Neural crest cell (in vitro differentiated cells): ENCODE measurements at regions not wholly inside any gene's neighbourhood (a gene's known extent, or its start where the extent isn't known, plus 50 kb on each side); places are given as distances from the start of the nearest gene placed in this dataset.

Experiments used
- DNase-seq: peaks from one replicate; pipeline ENCODE4 v3.0.0; 2021; ENCODE audit warnings: low read depth, mixed read lengths, low spot score
- H3K27ac Mint-ChIP-seq: one replicate; pipeline ENCODE4 v1.8.0; 2021; ENCODE audit warnings: mild to moderate bottlenecking, mixed read lengths; ENCODE audit not compliant: unreplicated experiment
- H3K27me3 Mint-ChIP-seq: 2 replicates; pipeline ENCODE4 v1.8.0; 2021; ENCODE audit warnings: low read depth, mild to moderate bottlenecking, mixed read lengths
- H3K36me3 Mint-ChIP-seq: 2 replicates; pipeline ENCODE4 v1.8.0; 2021; ENCODE audit warnings: low read depth, mild to moderate bottlenecking, mixed read lengths
- H3K4me1 Mint-ChIP-seq: 2 replicates; pipeline ENCODE4 v1.8.0; 2021; ENCODE audit warnings: mixed read lengths
- H3K4me3 Mint-ChIP-seq: one replicate; pipeline ENCODE4 v1.8.0; 2021; ENCODE audit warnings: mild to moderate bottlenecking, mixed read lengths
- H3K9me3 Mint-ChIP-seq: 2 replicates; pipeline ENCODE4 v1.8.0; 2021; ENCODE audit warnings: mixed read lengths
- TF ChIP-seq, protein P1 (sequence below): fragments of 200-600 bp; sonication (generic); conservative IDR thresholded peaks from 2 replicates; pipeline ENCODE4 v1.5.0; 2021; ENCODE audit warnings: antibody characterized with exemption, mild to moderate bottlenecking

GRCh38 chr10:85527616-85528317 lies 838.8 kb downstream of the GRID1 start:
- peaks cover 4% of the 10 kb centered on the region for H3K36me3 Mint-ChIP-seq
- TF ChIP-seq, protein P1, sequence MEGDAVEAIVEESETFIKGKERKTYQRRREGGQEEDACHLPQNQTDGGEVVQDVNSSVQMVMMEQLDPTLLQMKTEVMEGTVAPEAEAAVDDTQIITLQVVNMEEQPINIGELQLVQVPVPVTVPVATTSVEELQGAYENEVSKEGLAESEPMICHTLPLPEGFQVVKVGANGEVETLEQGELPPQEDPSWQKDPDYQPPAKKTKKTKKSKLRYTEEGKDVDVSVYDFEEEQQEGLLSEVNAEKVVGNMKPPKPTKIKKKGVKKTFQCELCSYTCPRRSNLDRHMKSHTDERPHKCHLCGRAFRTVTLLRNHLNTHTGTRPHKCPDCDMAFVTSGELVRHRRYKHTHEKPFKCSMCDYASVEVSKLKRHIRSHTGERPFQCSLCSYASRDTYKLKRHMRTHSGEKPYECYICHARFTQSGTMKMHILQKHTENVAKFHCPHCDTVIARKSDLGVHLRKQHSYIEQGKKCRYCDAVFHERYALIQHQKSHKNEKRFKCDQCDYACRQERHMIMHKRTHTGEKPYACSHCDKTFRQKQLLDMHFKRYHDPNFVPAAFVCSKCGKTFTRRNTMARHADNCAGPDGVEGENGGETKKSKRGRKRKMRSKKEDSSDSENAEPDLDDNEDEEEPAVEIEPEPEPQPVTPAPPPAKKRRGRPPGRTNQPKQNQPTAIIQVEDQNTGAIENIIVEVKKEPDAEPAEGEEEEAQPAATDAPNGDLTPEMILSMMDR, result no peak
- peaks cover 4% of the 10 kb centered on the region for H3K9me3 Mint-ChIP-seq
- DNase-seq, result no peak
- no peaks in the 10 kb centered on the region for H3K27me3 Mint-ChIP-seq
- no peak overlapping the region for H3K4me3 Mint-ChIP-seq
- H3K27ac Mint-ChIP-seq, result no peak overlapping the region
- H3K4me1 Mint-ChIP-seq, result peaks cover 21% of the 10 kb centered on the region

GRCh38 chr10:85528318-85528652 lies 838.3 kb downstream of the GRID1 start:
- no peak overlapping the region for H3K4me3 Mint-ChIP-seq
- H3K9me3 Mint-ChIP-seq, result peaks cover 4% of the 10 kb centered on the region
- TF ChIP-seq, protein P1, result no peak
- peaks cover 4% of the 10 kb centered on the region for H3K36me3 Mint-ChIP-seq
- DNase-seq, result no peak
- no peaks in the 10 kb centered on the region for H3K27me3 Mint-ChIP-seq
- peaks cover 21% of the 10 kb centered on the region for H3K4me1 Mint-ChIP-seq
- no peak overlapping the region for H3K27ac Mint-ChIP-seq

- DNase-seq, result no peak
- no peak overlapping the region for H3K27ac Mint-ChIP-seq
- TF ChIP-seq, protein P1, result no peak
- H3K9me3 Mint-ChIP-seq, result peaks cover 4% of the 10 kb centered on the region
- H3K4me1 Mint-ChIP-seq, result peaks cover 6% of the 10 kb centered on the region
- no peak overlapping the region for H3K4me3 Mint-ChIP-seq
- H3K36me3 Mint-ChIP-seq, result peaks cover 4% of the 10 kb centered on the region
- no peaks in the 10 kb centered on the region for H3K27me3 Mint-ChIP-seq
Measured at GRCh38 chr10:85531706-85532105, 834.9 kb downstream of the GRID1 start.

GRCh38 chr10:85532773-85533172 lies 833.8 kb downstream of the GRID1 start:
- DNase-seq, result no peak
- Mint-ChIP-seq H3K9me3 (peaks cover 4% of the 10 kb centered on the region), H3K27me3 (no peaks in the 10 kb centered on the region), H3K36me3 (peaks cover 4% of the 10 kb centered on the region), H3K4me3 (no peak overlapping the region), H3K27ac (no peak overlapping the region), H3K4me1 (no peaks in the 10 kb centered on the region)
- TF ChIP-seq, protein P1, result no peak

GRCh38 chr10:85535926-85536325 lies 830.7 kb downstream of the GRID1 start:
- H3K9me3 Mint-ChIP-seq, result no peaks in the 10 kb centered on the region
- no peak overlapping the region for H3K4me3 Mint-ChIP-seq
- no peaks in the 10 kb centered on the region for H3K36me3 Mint-ChIP-seq
- no peaks in the 10 kb centered on the region for H3K27me3 Mint-ChIP-seq
- no peak for DNase-seq
- no peaks in the 10 kb centered on the region for H3K4me1 Mint-ChIP-seq
- H3K27ac Mint-ChIP-seq, result no peak overlapping the region
- TF ChIP-seq, protein P1, result no peak
